GM12878 (cell line): ENCODE measurements at regions not wholly inside any gene's neighbourhood (a gene's known extent, or its start where the extent isn't known, plus 50 kb on each side); places are given as distances from the start of the nearest gene placed in this dataset.

ENCODE experiments used
- ATAC-seq: fragments of 200-7000 bp; cut with Tn5 transposase; 3 replicates; pipeline ENCODE4 v1.9.1; 2020; ENCODE audit warnings: mild to moderate bottlenecking, moderate library complexity
- BruUV-seq: library from RNA; stranded (reverse); fragments of 400-500 nt; replicated peaks from 2 replicates; lab custom pipeline; 2021; lab: Mats Ljungman, UMichigan
- CTCF ChIA-PET: fragments of 300-600 bp; sonication (Branson Sonifier 250); formaldehyde crosslinking; extraction: SDS; loops from one replicate; lab custom pipeline; 2021; ENCODE audit warnings: inconsistent platforms; lab: Yijun Ruan, JAX
- POLR2A ChIA-PET: fragments of 350-600 bp; formaldehyde crosslinking; extraction: SDS; loops from one replicate; lab custom pipeline; 2021; ENCODE audit warnings: inconsistent platforms; lab: Charles Lee
- RAD21 ChIA-PET: fragments of 300-600 bp; sonication (Branson Sonifier 250); formaldehyde crosslinking; loops from one replicate; lab custom pipeline; 2023; ENCODE audit warnings: antibody characterized with exemption; ENCODE audit not compliant: unreplicated experiment; lab: Charles Lee
- SMC1A ChIA-PET: fragments of 300-600 bp; sonication (Branson Sonifier 250); formaldehyde crosslinking; loops from one replicate; lab custom pipeline; 2023; ENCODE audit not compliant: unreplicated experiment, uncharacterized antibody; lab: Charles Lee
- DNase-seq: peaks from one replicate; pipeline ENCODE4 v3.0.0-alpha.2; 2011; ENCODE audit warnings: low read depth, low spot score
- FAIRE-seq: peaks from 3 replicates; lab custom pipeline; 2011; peaks lifted over from hg19 to GRCh38; lab: Jason Lieb, UNC
- H2AFZ ChIP-seq: 2 replicates; pipeline ENCODE4 v1.6.0; 2011; ENCODE audit warnings: low read depth, low read length, control low read depth; ENCODE audit not compliant: control insufficient read depth
- H3K27ac ChIP-seq: 2 replicates; pipeline ENCODE4 v1.5.1; 2011; ENCODE audit warnings: control low read depth; ENCODE audit not compliant: control insufficient read depth, insufficient read depth
- H3K27me3 ChIP-seq, 2 experiments: replicated peaks in 1 of 2; 2 replicates each; pipeline versions ENCODE4 v1.6.0 to v1.6.1; 2011; ENCODE audit warnings: low read length in 1 of 2; ENCODE audit not compliant: control insufficient read depth in 2 of 2, insufficient read depth in 2 of 2
- H3K36me3 ChIP-seq, 2 experiments: 2 replicates each; pipeline ENCODE4 v1.5.1; 2011; ENCODE audit warnings: low read length in 1 of 2; ENCODE audit not compliant: control insufficient read depth in 2 of 2, insufficient read depth in 2 of 2
- H3K4me1 ChIP-seq: 2 replicates; pipeline ENCODE4 v1.6.1; 2011; ENCODE audit warnings: mild to moderate bottlenecking, low read length, moderate library complexity, mixed read lengths; ENCODE audit not compliant: control insufficient read depth, insufficient read depth
- H3K4me2 ChIP-seq: 2 replicates; pipeline ENCODE4 v1.6.0; 2011; ENCODE audit warnings: control low read depth; ENCODE audit not compliant: control insufficient read depth, insufficient read depth
- H3K4me3 ChIP-seq: fragments of 200-600 bp; sonication (generic); 2 replicates; pipeline ENCODE4 v1.5.1; 2016
- H3K79me2 ChIP-seq: 2 replicates; pipeline ENCODE4 v1.6.0; 2011; ENCODE audit warnings: low read length; ENCODE audit not compliant: control insufficient read depth, insufficient read depth
- H3K9ac ChIP-seq: 2 replicates; pipeline ENCODE4 v1.8.0; 2011; ENCODE audit warnings: low read length, control low read depth, mixed read lengths; ENCODE audit not compliant: control insufficient read depth, insufficient read depth
- H3K9me3 ChIP-seq: replicated peaks from 3 replicates; pipeline ENCODE4 v1.5.1; 2011; ENCODE audit warnings: mild to moderate bottlenecking, low read length; ENCODE audit not compliant: control insufficient read depth, insufficient read depth
- H4K20me1 ChIP-seq: 2 replicates; pipeline ENCODE4 v1.6.0; 2011; ENCODE audit not compliant: control insufficient read depth, insufficient read depth
- BCL3 ChIP-seq: IDR thresholded peaks from 2 replicates; pipeline ENCODE4 v1.6.1; 2011; ENCODE audit warnings: borderline replicate concordance, low read depth, mild to moderate bottlenecking, moderate library complexity, low read length; ENCODE audit not compliant: insufficient read depth, poor library complexity, severe bottlenecking
- BRCA1 ChIP-seq: IDR thresholded peaks from 2 replicates; pipeline ENCODE4 v1.6.1; 2011; ENCODE audit warnings: low read depth, low read length, improper control_type of control experiment
- CBFB ChIP-seq: IDR thresholded peaks from 2 replicates; pipeline ENCODE4 v1.6.1; 2016; ENCODE audit warnings: antibody characterized with exemption, low read depth
- CEBPZ ChIP-seq: fragments of 150-350 bp; IDR thresholded peaks from 2 replicates; pipeline ENCODE4 v1.6.1; 2016; ENCODE audit warnings: low read depth, low read length
- NFYB ChIP-seq: IDR thresholded peaks from 2 replicates; pipeline ENCODE4 v1.6.1; 2011; ENCODE audit warnings: low read depth, mild to moderate bottlenecking, low read length, improper control_type of control experiment, moderate library complexity; ENCODE audit not compliant: insufficient read depth
- NR2C2 ChIP-seq: IDR thresholded peaks from 2 replicates; pipeline ENCODE4 v1.6.1; 2011; ENCODE audit warnings: borderline replicate concordance, low read depth; ENCODE audit not compliant: control insufficient read depth, insufficient read length
- SMAD5 ChIP-seq: IDR thresholded peaks from 2 replicates; pipeline ENCODE4 v1.6.1; 2016; ENCODE audit warnings: antibody characterized with exemption, low read depth
- STAT1 ChIP-seq: fragments of 450-650 bp; conservative IDR thresholded peaks from 2 replicates; pipeline ENCODE4 v1.6.1; 2014; ENCODE audit warnings: antibody characterized with exemption, mild to moderate bottlenecking
- SUPT20H ChIP-seq: IDR thresholded peaks from 2 replicates; pipeline ENCODE4 v1.6.1; 2011; ENCODE audit warnings: low read depth, mild to moderate bottlenecking, low read length, moderate library complexity, borderline replicate concordance; ENCODE audit not compliant: control insufficient read depth
- TCF12 ChIP-seq: IDR thresholded peaks from 2 replicates; pipeline ENCODE4 v1.6.1; 2011; ENCODE audit warnings: low read depth, mild to moderate bottlenecking, low read length
- ZNF384 ChIP-seq: IDR thresholded peaks from 2 replicates; pipeline ENCODE4 v1.6.1; 2012; ENCODE audit warnings: low read depth, mild to moderate bottlenecking, low read length, improper control_type of control experiment, borderline replicate concordance
- whole genome bisulfite sequencing: methylation state at CpG from one replicate; pipeline ENCODE4 v1.1.6; 2016; ENCODE audit warnings: low lambda C conversion rate; ENCODE audit not compliant: insufficient replicate concordance, insufficient coverage; ENCODE audit errors: missing lambda C conversion rate; 5-methylcytosine and 5-hydroxymethylcytosine counted together
- in situ Hi-C: fragments of 300-500 bp; cut with MboI; formaldehyde crosslinking; loops from 9 replicates; pipeline ENCODE4 v1.14.3; 2018; ENCODE audit warnings: mixed read lengths
- intact Hi-C: fragments of 100-400 bp; cut with micrococcal nuclease; formaldehyde crosslinking; loops from one replicate; pipeline ENCODE4 v1.14.2; 2022; ENCODE audit not compliant: unreplicated experiment
- TF ChIP-seq, protein P1 (sequence below): IDR thresholded peaks from 2 replicates; pipeline ENCODE4 v1.6.1; 2012; ENCODE audit warnings: low read length, inconsistent platforms
- TF ChIP-seq, protein P2 (sequence below): fragments of 450-650 bp; IDR thresholded peaks from 2 replicates; pipeline ENCODE4 v1.6.1; 2014; ENCODE audit warnings: mild to moderate bottlenecking

GRCh38 chr14:45373877-45374276, 120.9 kb upstream of the MIS18BP1 start (continued):
- no peak for TF ChIP-seq BCL3
- TF ChIP-seq SMAD5: no peak
- TF ChIP-seq, protein P1, sequence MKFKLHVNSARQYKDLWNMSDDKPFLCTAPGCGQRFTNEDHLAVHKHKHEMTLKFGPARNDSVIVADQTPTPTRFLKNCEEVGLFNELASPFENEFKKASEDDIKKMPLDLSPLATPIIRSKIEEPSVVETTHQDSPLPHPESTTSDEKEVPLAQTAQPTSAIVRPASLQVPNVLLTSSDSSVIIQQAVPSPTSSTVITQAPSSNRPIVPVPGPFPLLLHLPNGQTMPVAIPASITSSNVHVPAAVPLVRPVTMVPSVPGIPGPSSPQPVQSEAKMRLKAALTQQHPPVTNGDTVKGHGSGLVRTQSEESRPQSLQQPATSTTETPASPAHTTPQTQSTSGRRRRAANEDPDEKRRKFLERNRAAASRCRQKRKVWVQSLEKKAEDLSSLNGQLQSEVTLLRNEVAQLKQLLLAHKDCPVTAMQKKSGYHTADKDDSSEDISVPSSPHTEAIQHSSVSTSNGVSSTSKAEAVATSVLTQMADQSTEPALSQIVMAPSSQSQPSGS: no peak
- no peak for TF ChIP-seq CBFB
- TF ChIP-seq, protein P2, sequence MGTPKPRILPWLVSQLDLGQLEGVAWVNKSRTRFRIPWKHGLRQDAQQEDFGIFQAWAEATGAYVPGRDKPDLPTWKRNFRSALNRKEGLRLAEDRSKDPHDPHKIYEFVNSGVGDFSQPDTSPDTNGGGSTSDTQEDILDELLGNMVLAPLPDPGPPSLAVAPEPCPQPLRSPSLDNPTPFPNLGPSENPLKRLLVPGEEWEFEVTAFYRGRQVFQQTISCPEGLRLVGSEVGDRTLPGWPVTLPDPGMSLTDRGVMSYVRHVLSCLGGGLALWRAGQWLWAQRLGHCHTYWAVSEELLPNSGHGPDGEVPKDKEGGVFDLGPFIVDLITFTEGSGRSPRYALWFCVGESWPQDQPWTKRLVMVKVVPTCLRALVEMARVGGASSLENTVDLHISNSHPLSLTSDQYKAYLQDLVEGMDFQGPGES: no peak
- no peak for TF ChIP-seq STAT1
- TF ChIP-seq SUPT20H: no peak
- TF ChIP-seq BRCA1: no peak

GRCh38 chr14:45364565-45365156, 111.7 kb upstream of the MIS18BP1 start:
- POLR2A ChIA-PET: no interaction called here
- H4K20me1 ChIP-seq: no peaks in the 10 kb centered on the region
- H3K4me2 ChIP-seq: no peak overlapping the region
- no peaks in the 10 kb centered on the region for H3K79me2 ChIP-seq
- SMC1A ChIA-PET: no interaction called here
- RAD21 ChIA-PET: no interaction called here
- H3K9ac ChIP-seq: no peak overlapping the region
- H3K4me3 ChIP-seq: no peak overlapping the region
- no TSS peak for BruUV-seq
- in situ Hi-C loops (no loop called here), intact Hi-C loops (no loop called here)
- H3K36me3 ChIP-seq: no peaks in the 10 kb centered on the region
- no peak overlapping the region for H2AFZ ChIP-seq
- FAIRE-seq (no peak), ATAC-seq (no peak), DNase-seq (no peak)
- 0% methylated on average over 4 of the region's 4 CpGs for WGBS
- H3K27me3 ChIP-seq: no peaks in the 10 kb centered on the region
- CTCF ChIA-PET: no interaction called here
- H3K27ac ChIP-seq: no peak overlapping the region
- H3K4me1 ChIP-seq: no peaks in the 10 kb centered on the region
- no peaks in the 10 kb centered on the region for H3K9me3 ChIP-seq
- TF ChIP-seq NFYB: no peak
- TF ChIP-seq NR2C2: no peak
- TF ChIP-seq TCF12: no peak
- TF ChIP-seq ZNF384: no peak
- no peak for TF ChIP-seq CEBPZ
